Neural crest cell (in vitro differentiated cells): ENCODE measurements at regions not wholly inside any gene's neighbourhood (a gene's known extent, or its start where the extent isn't known, plus 50 kb on each side); places are given as distances from the start of the nearest gene placed in this dataset.

Experiments
- DNase-seq: peaks from one replicate; pipeline ENCODE4 v3.0.0; 2021; ENCODE audit warnings: low read depth, mixed read lengths, low spot score
- H3K27ac Mint-ChIP-seq: one replicate; pipeline ENCODE4 v1.8.0; 2021; ENCODE audit warnings: mild to moderate bottlenecking, mixed read lengths; ENCODE audit not compliant: unreplicated experiment
- H3K27me3 Mint-ChIP-seq: 2 replicates; pipeline ENCODE4 v1.8.0; 2021; ENCODE audit warnings: low read depth, mild to moderate bottlenecking, mixed read lengths
- H3K36me3 Mint-ChIP-seq: 2 replicates; pipeline ENCODE4 v1.8.0; 2021; ENCODE audit warnings: low read depth, mild to moderate bottlenecking, mixed read lengths
- H3K4me1 Mint-ChIP-seq: 2 replicates; pipeline ENCODE4 v1.8.0; 2021; ENCODE audit warnings: mixed read lengths
- H3K4me3 Mint-ChIP-seq: one replicate; pipeline ENCODE4 v1.8.0; 2021; ENCODE audit warnings: mild to moderate bottlenecking, mixed read lengths
- H3K9me3 Mint-ChIP-seq: 2 replicates; pipeline ENCODE4 v1.8.0; 2021; ENCODE audit warnings: mixed read lengths
- CTCF ChIP-seq: fragments of 200-600 bp; sonication (generic); conservative IDR thresholded peaks from 2 replicates; pipeline ENCODE4 v1.5.0; 2021; ENCODE audit warnings: antibody characterized with exemption, mild to moderate bottlenecking

GRCh38 chr1:163444665-163445064 lies 122.9 kb downstream of the NUF2 start:
- H3K9me3 Mint-ChIP-seq: peaks cover 4% of the 10 kb centered on the region
- DNase-seq: no peak
- no peak overlapping the region for H3K27ac Mint-ChIP-seq
- no peaks in the 10 kb centered on the region for H3K36me3 Mint-ChIP-seq
- no peak for TF ChIP-seq CTCF
- no peak overlapping the region for H3K4me3 Mint-ChIP-seq
- H3K27me3 Mint-ChIP-seq: no peaks in the 10 kb centered on the region
- H3K4me1 Mint-ChIP-seq: peaks cover 16% of the 10 kb centered on the region

- H3K9me3 Mint-ChIP-seq: peaks cover 6% of the 10 kb centered on the region
- no peaks in the 10 kb centered on the region for H3K4me1 Mint-ChIP-seq
- TF ChIP-seq CTCF: no peak
- H3K27me3 Mint-ChIP-seq: peaks cover 14% of the 10 kb centered on the region
- no peak for DNase-seq
- H3K27ac Mint-ChIP-seq: no peak overlapping the region
- no peaks in the 10 kb centered on the region for H3K36me3 Mint-ChIP-seq
- no peak overlapping the region for H3K4me3 Mint-ChIP-seq
Measured at GRCh38 chr1:163450986-163451385, 129.2 kb downstream of the NUF2 start.

- peaks cover 1% of the 10 kb centered on the region for H3K27me3 Mint-ChIP-seq
- no peak overlapping the region for H3K27ac Mint-ChIP-seq
- no peak overlapping the region for H3K4me3 Mint-ChIP-seq
- H3K4me1 Mint-ChIP-seq: peaks cover 8% of the 10 kb centered on the region
- no peaks in the 10 kb centered on the region for H3K36me3 Mint-ChIP-seq
- H3K9me3 Mint-ChIP-seq: peaks cover 2% of the 10 kb centered on the region
- TF ChIP-seq CTCF: no peak
- no peak for DNase-seq
Measured at GRCh38 chr1:163459539-163459938, 137.8 kb downstream of the NUF2 start.

GRCh38 chr1:163467289-163467688 lies 145.5 kb downstream of the NUF2 start:
- no peaks in the 10 kb centered on the region for H3K27me3 Mint-ChIP-seq

GRCh38 chr1:163471779-163472650 lies 150.3 kb downstream of the NUF2 start:
- H3K36me3 Mint-ChIP-seq: no peaks in the 10 kb centered on the region
- no peak for DNase-seq
- no peaks in the 10 kb centered on the region for H3K9me3 Mint-ChIP-seq
- H3K27ac Mint-ChIP-seq: no peak overlapping the region
- H3K4me3 Mint-ChIP-seq: no peak overlapping the region
- TF ChIP-seq CTCF: no peak
- H3K27me3 Mint-ChIP-seq: no peaks in the 10 kb centered on the region
- peaks cover 18% of the 10 kb centered on the region for H3K4me1 Mint-ChIP-seq

More at GRCh38 chr1:163467289-163467688, 145.5 kb downstream of the NUF2 start:
- H3K9me3 Mint-ChIP-seq: no peaks in the 10 kb centered on the region
- H3K4me1 Mint-ChIP-seq: peaks cover 13% of the 10 kb centered on the region
- no peak overlapping the region for H3K4me3 Mint-ChIP-seq
- no peak overlapping the region for H3K27ac Mint-ChIP-seq
- no peaks in the 10 kb centered on the region for H3K36me3 Mint-ChIP-seq
- no peak for DNase-seq
- TF ChIP-seq CTCF: no peak
